ENCODE measurements at regions not wholly inside any gene's neighbourhood (a gene's known extent, or its start where the extent isn't known, plus 50 kb on each side); places are given as distances from the start of the nearest gene placed in this dataset.

DNA sequence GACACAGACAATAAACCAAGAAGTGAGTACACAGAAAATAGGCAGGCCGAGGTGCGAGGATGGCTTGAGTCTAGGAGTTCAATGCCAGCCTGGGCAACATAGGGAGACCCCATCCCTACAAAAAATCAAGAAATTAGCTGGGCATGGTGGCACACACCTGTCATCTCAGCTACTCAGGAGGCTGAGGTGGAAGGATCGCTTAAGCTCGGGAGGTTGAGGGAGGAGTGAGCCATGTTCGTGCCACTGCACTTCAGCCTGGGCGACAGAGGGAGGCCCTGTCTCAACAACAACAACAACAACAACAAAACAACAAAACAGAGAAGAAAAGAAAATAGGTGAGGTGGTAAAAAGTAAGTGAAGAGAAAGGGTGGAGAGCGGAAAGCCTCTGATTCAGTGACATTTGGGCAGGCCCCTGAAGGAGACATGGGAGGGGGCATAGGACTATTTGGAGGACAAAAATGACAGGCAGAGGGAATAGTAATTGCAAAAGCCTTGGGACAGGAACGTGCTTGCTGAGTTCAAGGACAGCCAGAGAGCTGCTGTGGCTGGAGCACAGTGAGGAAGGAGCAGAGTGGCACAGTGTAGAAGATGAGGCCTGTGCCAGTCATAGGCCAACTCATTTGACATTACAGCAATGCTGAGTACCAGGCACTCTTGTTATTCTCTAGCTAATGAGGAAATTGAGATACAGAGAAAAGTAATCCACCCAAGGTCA lies 160.6 kb downstream of the VEGFA start:
- TF ChIP-seq, protein P1, sequence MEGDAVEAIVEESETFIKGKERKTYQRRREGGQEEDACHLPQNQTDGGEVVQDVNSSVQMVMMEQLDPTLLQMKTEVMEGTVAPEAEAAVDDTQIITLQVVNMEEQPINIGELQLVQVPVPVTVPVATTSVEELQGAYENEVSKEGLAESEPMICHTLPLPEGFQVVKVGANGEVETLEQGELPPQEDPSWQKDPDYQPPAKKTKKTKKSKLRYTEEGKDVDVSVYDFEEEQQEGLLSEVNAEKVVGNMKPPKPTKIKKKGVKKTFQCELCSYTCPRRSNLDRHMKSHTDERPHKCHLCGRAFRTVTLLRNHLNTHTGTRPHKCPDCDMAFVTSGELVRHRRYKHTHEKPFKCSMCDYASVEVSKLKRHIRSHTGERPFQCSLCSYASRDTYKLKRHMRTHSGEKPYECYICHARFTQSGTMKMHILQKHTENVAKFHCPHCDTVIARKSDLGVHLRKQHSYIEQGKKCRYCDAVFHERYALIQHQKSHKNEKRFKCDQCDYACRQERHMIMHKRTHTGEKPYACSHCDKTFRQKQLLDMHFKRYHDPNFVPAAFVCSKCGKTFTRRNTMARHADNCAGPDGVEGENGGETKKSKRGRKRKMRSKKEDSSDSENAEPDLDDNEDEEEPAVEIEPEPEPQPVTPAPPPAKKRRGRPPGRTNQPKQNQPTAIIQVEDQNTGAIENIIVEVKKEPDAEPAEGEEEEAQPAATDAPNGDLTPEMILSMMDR (IDR thresholded peaks at IDR 0.05; ENCODE audit: unreplicated experiment) = no peak
- H3K4me1 Mint-ChIP-seq (ENCODE audit: insufficient read depth, unreplicated experiment) = peaks cover 24% of the 10 kb centered on the region
- no peaks in the 10 kb centered on the region for H3K9me3 Mint-ChIP-seq (ENCODE audit: unreplicated experiment)
- BruUV-seq (replicated peaks) = no TSS peak
- DNase-seq (ENCODE audit: unreplicated experiment) = no peak
- CTCF ChIA-PET = interaction anchor here (1.1 kb wide), 1 partner anchor 12 kb away, joined by 3 read pairs; no protein-coding TSS in a partner anchor
- H3K36me3 Mint-ChIP-seq (ENCODE audit: insufficient read depth, unreplicated experiment) = no peaks in the 10 kb centered on the region
- no peaks in the 10 kb centered on the region for H3K27me3 Mint-ChIP-seq (ENCODE audit: insufficient read depth, unreplicated experiment)
- intact Hi-C loops (cut with micrococcal nuclease) = no loop called here
- no peak overlapping the region for H3K27ac Mint-ChIP-seq (ENCODE audit: low read depth, unreplicated experiment)
- POLR2A ChIA-PET = interaction anchor here (0.6 kb wide), 1 partner anchor 1278 kb away, joined by 3 read pairs; no protein-coding TSS in a partner anchor
- no peak overlapping the region for H3K4me3 Mint-ChIP-seq (ENCODE audit: unreplicated experiment)

GRCh38 chr6:43929511-43929910 lies 159.5 kb downstream of the VEGFA start:
- Mint-ChIP-seq H3K4me1 (ENCODE audit: insufficient read depth, unreplicated experiment) (peaks cover 24% of the 10 kb centered on the region), H3K4me3 (ENCODE audit: unreplicated experiment) (no peak overlapping the region), H3K36me3 (ENCODE audit: insufficient read depth, unreplicated experiment) (no peaks in the 10 kb centered on the region), H3K9me3 (ENCODE audit: unreplicated experiment) (no peaks in the 10 kb centered on the region), H3K27ac (ENCODE audit: low read depth, unreplicated experiment) (no peak overlapping the region), H3K27me3 (ENCODE audit: insufficient read depth, unreplicated experiment) (no peaks in the 10 kb centered on the region)
- no TSS peak for BruUV-seq (replicated peaks)
- CTCF ChIA-PET = interaction anchor here (0.7 kb wide), 1 partner anchor 149 kb away, joined by 3 read pairs; no protein-coding TSS in a partner anchor
- POLR2A ChIA-PET = no interaction called here
- no peak for DNase-seq (ENCODE audit: unreplicated experiment)
- TF ChIP-seq, protein P1 (IDR thresholded peaks at IDR 0.05; ENCODE audit: unreplicated experiment) = no peak
- intact Hi-C loops (cut with micrococcal nuclease) = no loop called here

GRCh38 chr6:43927532-43928210 lies 157.7 kb downstream of the VEGFA start:
- BruUV-seq (replicated peaks) = no TSS peak

More at GRCh38 chr6:43927532-43928210, 157.7 kb downstream of the VEGFA start:
- intact Hi-C loops (cut with micrococcal nuclease) = loop anchor here (2.0 kb wide), 4 partner anchors 17 to 155 kb away; no protein-coding TSS in a partner anchor
- TF ChIP-seq, protein P1 (IDR thresholded peaks at IDR 0.05; ENCODE audit: unreplicated experiment) = no peak
- Mint-ChIP-seq H3K9me3 (ENCODE audit: unreplicated experiment) (no peaks in the 10 kb centered on the region), H3K4me3 (ENCODE audit: unreplicated experiment) (no peak overlapping the region), H3K4me1 (ENCODE audit: insufficient read depth, unreplicated experiment) (peaks cover 31% of the 10 kb centered on the region), H3K27ac (ENCODE audit: low read depth, unreplicated experiment) (peak overlapping the region; percentile 92), H3K27me3 (ENCODE audit: insufficient read depth, unreplicated experiment) (no peaks in the 10 kb centered on the region), H3K36me3 (ENCODE audit: insufficient read depth, unreplicated experiment) (no peaks in the 10 kb centered on the region)
- POLR2A ChIA-PET = interaction anchor here (0.6 to 0.9 kb wide), 3 partner anchors 9 to 558 kb away, joined by 3 read pairs; partner anchors contain the start of gene ZNF318
- CTCF ChIA-PET = interaction anchor here (0.5 to 4.2 kb wide), 4 partner anchors 12 to 357 kb away, joined by 3 to 18 read pairs (median 4); no protein-coding TSS in a partner anchor
- DNase-seq (ENCODE audit: unreplicated experiment) = peak; percentile 39

Measured in MCF 10A (cell line).